GM13976 (cell line): ENCODE measurements at regions not wholly inside any gene's neighbourhood (a gene's known extent, or its start where the extent isn't known, plus 50 kb on each side); places are given as distances from the start of the nearest gene placed in this dataset.
"Not testable (repeated sequence)": the region's sequence is repeated elsewhere in the genome, so short reads cannot be mapped to it uniquely, and the experiment has no call there.

ENCODE experiments used
- DNase-seq: peaks from one replicate; pipeline ENCODE4 v3.0.0; 2012; ENCODE audit warnings: low spot score
- in situ Hi-C: fragments of 300-500 bp; cut with MboI; formaldehyde crosslinking; loops from one replicate; pipeline ENCODE4 v1.12.0; 2022; ENCODE audit warnings: low sequenced_read_pairs, mixed read lengths, inconsistent platforms; ENCODE audit not compliant: unreplicated experiment
- TF ChIP-seq, protein P1 (sequence below): IDR thresholded peaks from 2 replicates; pipeline ENCODE4 v1.5.1; 2012; ENCODE audit warnings: borderline replicate concordance, mild to moderate bottlenecking; ENCODE audit not compliant: insufficient read depth; ENCODE audit errors: extremely low read depth, missing control alignments, control extremely low read depth

DNA sequence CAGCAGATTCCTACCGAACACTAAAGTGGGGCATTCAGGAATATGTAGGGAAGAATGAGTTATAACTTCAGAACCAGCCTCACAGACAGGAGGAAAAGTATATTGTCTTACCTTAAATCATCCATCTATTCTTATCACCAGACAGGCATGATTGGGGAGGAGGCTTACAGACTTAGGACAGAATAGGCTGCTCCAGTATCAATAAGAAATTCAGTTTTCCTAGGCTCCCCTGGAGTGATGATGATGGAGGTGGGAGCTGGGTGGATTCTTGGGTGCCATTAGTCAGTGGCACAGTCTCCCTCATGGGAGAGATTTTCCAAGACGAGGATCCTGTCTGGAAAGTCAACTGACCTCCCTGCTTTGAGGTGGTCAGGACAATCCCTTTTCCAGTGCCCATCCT is 225.0 kb downstream of the AASDHPPT start:
- no peak for DNase-seq
- TF ChIP-seq, protein P1, sequence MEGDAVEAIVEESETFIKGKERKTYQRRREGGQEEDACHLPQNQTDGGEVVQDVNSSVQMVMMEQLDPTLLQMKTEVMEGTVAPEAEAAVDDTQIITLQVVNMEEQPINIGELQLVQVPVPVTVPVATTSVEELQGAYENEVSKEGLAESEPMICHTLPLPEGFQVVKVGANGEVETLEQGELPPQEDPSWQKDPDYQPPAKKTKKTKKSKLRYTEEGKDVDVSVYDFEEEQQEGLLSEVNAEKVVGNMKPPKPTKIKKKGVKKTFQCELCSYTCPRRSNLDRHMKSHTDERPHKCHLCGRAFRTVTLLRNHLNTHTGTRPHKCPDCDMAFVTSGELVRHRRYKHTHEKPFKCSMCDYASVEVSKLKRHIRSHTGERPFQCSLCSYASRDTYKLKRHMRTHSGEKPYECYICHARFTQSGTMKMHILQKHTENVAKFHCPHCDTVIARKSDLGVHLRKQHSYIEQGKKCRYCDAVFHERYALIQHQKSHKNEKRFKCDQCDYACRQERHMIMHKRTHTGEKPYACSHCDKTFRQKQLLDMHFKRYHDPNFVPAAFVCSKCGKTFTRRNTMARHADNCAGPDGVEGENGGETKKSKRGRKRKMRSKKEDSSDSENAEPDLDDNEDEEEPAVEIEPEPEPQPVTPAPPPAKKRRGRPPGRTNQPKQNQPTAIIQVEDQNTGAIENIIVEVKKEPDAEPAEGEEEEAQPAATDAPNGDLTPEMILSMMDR = no peak
- in situ Hi-C loops = no loop called here

DNA sequence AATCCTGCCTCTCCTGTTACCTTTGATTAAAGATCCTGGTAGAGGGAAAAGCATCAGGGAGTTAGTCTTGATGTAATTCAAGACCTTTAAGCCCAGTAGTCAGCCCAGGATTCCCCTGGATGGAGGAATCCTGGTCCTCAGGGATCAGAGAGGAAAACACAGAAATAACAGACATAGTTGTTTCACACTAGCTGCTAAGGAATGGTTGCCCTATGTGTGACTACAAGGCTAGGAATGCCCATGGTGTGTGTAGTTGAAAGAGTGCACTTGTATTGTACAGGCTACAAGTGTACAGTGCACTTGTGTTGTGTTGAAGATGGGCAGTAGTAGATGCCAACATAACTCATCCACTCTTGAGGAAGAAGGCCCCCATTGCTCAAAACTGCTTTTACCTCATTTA is 226.8 kb downstream of the AASDHPPT start:
- TF ChIP-seq, protein P1 = no peak
- no peak for DNase-seq
- in situ Hi-C loops = no loop called here

DNA sequence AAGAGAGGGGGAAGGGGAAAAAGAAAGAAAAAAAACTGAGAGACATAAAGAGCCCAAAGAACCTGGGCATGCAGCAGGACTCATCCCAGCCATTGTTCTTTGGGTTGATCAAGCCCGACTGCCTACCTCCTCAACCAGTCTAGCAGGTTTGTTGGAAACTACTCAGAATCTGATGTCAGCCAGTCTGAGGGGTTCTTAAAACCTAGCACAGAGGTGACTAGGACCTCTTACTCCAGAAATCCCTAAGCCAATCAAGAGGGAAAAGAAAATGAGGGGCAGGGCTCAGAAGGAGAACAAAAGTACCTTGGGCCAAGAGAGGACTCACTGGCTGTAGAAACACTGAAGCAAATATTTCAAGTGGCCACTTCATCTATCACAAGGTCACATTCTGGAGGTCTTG is 228.0 kb downstream of the AASDHPPT start:
- TF ChIP-seq, protein P1 = no peak
- DNase-seq = no peak
- in situ Hi-C loops = no loop called here

DNA sequence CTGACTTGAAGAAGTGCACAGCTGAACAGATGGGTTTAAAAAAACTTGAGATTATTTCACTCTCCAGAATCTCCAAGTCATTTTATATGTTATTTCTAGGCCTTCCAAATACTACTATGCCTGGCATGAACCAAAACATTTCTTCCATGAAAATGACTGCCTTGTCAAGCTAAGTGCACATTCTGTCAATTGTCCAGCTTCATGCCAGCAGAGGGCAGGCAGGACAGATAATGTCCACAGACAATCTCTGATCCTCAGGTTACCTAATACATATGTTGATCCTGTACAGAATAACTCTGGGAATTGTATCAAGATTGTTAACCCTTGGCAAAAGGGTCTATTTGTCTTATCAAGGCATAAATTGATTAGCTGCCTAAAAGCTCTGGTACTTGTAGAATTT is 229.5 kb downstream of the AASDHPPT start:
- TF ChIP-seq, protein P1 = no peak
- in situ Hi-C loops = no loop called here
- DNase-seq = no peak

DNA sequence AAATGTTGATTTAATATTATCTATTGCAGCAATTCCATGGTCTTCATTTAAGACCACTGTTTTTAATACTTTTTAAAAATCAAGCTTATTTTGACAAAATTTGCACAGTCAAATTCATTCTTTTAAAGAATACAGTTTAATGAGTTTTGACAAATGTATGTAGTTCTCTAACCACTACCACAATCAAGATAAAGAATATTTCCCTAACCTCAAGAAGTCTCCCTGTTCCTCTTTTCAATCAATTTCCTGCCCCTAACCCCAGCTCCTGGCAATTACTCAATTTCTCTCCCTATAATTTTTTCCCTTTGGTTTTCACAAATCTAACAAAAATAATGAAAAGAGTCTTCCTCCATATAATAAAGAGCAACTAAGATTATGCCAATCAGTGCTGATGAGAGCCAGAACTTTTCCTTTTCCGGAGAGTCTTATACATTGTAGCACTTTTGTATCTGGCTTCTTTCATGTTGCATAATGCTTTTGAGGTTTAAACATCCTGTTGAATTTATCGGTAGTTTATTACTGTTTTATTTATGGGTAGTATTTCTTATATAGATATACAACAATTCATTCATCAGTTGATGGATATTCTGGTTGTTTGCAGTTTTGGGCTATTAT is 231.7 kb downstream of the AASDHPPT start:
- TF ChIP-seq, protein P1 = no peak
- no peak for DNase-seq
- in situ Hi-C loops = no loop called here

DNA sequence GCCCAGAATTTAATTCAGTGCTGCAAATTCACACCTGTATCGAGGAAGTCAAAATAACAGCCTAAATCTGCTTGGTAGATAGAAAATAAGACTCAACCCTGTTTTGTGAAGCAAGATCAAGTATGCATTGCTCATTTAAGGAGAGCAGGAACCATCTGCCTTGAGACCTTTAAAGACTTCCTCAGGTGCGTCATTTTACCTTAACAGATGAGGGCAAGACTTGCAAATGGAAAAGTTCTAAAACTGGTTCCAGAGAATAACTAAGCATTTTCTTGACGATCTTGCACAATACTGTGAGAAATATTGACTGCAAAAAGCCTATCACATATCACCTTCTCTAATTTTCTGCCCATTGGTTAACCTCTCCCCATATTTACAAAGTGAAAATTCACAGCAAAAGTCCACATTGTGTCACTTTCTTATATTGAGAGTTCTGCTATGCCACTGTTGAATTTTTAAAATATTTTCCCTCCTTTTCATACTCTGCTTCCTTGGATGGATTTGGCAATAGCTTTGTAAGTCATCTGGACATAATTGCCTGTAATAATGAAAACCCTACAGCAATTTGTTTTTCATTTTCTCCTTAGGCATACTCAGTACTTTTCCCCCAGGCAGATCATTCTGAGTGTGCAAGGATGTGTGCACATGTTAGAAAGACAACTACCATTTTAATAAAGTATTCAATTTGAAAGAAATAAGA is 234.2 kb downstream of the AASDHPPT start:
- in situ Hi-C loops = no loop called here
- DNase-seq = no peak
- TF ChIP-seq, protein P1 = no peak

DNA sequence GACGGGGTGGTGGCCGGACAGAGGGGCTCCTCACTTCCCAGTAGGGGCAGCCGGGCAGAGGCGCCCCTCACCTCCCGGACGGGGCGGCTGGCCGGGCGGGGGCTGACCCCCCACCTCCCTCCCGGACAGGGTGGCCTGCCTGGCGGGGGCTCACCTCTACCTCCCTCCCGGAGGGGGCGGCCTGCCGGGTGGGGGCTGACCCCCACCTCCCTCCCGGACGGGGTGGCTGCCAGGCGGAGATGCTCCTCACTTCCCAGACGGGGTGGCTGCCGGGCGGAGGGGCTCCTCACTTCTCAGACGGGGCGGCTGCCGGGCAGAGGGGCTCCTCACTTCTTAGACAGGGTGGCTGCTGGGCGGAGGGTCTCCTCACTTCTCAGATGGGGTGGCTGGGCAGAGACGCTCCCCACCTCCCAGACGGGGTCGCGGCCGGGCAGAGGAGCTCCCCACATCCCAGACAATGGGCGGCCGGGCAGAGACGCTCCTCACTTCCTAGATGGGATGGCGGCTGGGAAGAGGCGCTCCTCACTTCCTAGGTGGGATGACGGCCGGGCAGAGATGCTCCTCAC is 239.8 kb downstream of the AASDHPPT start:
- DNase-seq, in situ Hi-C loops: not testable (repeated sequence)
